Hematopoietic multipotent progenitor cell treated with erythropoietin and hydrocortisone succinate and interleukin-3 and kit ligand, for 15 days (in vitro differentiated cells): ENCODE measurements at regions not wholly inside any gene's neighbourhood (a gene's known extent, or its start where the extent isn't known, plus 50 kb on each side); places are given as distances from the start of the nearest gene placed in this dataset.
"Not testable (repeated sequence)": the region's sequence is repeated elsewhere in the genome, so short reads cannot be mapped to it uniquely, and the experiment has no call there.

Experiments used
- DNase-seq: peaks from one replicate; pipeline ENCODE4 v3.0.0-alpha.2; 2015; ENCODE audit warnings: low spot score

DNA sequence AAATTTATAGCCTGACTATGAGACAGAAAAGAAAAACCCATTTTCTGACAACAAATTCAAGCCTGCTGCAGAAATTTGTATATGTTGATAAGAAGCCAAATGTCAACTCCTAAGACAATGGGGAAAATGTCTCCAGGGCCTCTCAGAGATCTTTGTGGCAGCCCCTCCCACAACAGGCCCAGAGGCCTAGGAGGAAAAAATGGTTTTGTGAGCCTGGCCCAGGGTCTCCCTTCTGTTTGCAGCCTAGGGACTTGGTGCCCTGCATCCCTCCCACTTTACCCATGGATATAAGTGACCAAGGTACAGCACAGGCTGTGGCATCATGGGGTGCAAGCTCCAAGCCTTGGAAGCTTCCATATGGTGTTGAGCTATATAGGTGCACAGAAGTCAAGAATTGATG lies 740.2 kb downstream of the SEMA5A start:
- no peak for DNase-seq

DNA sequence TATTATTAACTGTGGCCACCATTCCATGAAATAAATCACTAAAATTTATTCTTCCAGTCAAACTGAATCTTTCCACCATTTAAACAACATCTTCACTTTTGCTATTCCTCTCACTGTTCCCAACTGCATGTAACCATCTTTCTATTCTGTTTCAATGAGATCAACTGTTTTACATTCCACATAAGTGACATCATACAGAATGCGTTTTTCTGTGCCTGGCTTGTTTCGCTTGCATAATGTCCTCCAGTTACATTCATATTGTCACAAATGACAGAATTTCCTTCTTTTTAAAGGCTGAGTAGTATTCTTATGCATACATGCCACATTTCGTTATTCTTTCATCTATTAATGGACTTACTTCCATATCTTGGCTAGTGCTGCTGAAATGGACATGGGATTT lies 738.2 kb downstream of the SEMA5A start:
- DNase-seq, result no peak

DNA sequence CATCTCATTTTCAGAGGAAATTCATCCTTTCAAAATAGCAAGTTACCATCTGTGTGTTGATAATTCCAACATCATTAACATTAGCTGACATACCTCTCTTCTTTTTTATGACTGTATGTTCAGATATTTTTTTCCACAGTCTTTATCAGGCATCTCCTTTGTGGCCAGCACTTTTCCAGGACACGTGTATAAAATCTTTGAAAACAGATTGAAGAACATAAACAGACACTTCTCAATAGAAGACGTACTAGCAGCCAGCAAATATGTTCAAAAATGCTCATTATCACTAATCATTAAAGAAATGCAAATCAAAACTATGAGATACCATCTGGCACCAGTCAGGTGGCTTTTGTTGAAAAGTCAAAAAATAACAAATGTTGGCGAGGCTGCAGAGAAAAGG lies 734.3 kb downstream of the SEMA5A start:
- DNase-seq, result no peak

DNA sequence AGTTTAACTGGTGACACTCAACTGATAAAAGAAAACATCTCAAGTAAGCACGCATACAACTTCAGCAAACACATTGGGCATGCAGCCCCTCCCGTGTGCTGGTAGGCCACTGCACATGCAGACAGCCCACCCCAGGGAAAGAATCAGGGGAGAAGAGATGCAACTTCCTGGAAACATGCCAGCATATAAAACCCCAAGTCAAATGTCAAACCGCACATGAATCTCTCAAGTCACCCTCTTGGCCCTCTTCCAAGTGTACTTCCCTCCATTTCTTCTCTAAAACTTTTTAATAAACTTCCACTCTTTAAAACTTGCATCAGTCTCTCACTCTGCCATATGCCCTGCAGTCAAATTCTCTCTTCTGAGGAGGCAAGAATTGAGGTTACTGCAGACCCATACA lies 732.7 kb downstream of the SEMA5A start:
- no peak for DNase-seq

DNA sequence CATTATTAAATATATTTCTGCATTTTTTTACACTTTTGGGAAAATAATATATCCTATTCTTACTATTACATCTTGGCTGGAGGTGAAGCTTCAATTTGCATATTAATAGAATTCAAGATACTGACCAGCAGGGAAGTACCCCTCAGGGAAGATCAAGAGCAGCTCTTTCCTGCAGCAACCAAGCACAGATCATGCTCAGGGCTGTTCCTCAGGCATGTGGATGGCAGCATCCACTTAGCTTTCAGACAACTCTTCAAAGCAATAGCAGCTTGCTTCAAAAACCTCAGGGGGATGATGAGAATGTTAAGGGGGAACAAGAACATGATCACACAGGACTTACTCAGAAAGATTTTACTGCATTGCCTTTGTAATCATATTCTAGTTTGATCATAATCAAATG lies 731.8 kb downstream of the SEMA5A start:
- no peak for DNase-seq

DNA sequence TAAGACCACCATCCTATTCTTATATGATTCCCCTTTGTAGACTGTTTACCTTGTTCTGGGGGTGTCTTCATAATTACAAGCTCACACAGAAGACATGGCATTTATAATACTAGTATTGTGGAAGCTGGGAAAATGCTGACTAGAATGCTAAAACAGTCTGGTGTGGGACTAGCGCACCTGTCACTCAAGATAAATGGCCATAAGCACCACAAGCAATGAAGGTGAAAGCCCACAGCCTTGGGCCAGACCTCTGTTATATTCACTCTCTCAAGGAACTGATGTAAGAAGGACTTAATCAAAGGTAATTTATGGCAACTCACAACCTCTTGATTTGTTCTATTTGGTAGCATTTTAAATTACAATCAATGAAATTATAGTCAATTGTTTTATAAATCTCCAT lies 721.5 kb downstream of the SEMA5A start:
- no peak for DNase-seq

DNA sequence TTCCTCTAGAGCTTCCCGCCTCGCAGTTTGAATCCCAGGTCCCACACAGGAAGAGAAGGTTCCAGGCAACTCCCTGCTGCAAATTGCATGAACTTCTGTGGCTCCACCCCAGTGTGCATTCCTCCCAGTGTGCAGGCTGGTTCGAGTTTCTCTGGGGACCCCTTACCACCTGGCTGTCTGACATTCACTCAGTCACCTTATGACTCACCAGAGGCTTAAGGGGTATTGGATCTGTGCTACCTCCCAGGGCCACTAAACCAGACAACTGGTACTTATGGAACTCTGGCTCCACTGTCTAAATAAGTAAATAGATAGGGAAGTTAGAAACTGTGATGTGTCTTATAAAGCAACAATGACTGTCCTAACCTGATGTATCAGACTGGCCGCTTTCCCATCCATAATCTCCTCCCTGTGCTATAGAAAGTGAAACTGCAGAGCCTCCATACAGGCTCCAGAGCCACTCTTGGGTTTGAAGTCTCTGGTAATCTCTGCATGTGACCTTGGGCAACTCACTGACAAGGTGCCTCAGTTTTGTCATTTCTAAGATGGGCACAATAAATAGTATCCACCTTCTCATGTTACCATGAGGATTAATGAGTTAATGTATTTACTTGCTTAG lies 720.6 kb downstream of the SEMA5A start:
- no peak for DNase-seq

DNA sequence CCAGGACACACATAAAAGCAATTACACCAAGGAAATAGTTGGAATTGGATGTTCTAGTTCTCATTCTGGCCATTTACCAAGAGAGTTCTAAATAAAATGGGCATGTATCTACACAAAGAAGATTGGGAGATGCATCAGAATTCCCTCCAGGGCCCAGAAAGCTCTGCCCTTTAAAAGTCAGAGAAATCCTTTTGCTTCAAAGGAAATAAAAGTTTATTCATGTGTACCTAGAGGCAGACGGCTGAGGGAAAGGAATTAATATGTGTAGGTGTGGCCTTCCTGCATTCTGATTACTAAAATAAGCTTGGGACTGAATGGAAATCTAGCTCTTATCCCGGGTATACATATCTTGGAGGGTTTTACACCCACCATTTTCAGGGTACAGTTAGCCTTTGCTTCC lies 719.4 kb downstream of the SEMA5A start:
- no peak for DNase-seq

DNA sequence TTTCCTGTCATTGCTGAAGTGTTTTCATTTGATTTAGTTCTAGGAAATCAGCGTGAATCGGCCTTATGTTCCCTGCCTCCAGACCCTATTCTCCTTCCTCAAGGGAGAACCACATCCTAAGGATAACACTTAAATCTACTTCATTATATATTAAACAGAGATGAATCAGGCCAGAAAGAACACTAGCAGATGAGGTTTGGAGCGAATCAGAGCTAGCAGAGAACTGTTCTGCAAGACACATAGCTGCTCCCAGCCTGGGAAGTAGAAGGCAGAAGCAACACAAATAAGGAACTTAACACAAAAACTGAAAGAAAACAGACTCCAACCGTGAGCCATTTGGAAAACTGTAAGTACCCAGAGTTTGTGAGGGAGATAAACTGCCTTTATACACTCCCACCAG lies 718.2 kb downstream of the SEMA5A start:
- no peak for DNase-seq

DNA sequence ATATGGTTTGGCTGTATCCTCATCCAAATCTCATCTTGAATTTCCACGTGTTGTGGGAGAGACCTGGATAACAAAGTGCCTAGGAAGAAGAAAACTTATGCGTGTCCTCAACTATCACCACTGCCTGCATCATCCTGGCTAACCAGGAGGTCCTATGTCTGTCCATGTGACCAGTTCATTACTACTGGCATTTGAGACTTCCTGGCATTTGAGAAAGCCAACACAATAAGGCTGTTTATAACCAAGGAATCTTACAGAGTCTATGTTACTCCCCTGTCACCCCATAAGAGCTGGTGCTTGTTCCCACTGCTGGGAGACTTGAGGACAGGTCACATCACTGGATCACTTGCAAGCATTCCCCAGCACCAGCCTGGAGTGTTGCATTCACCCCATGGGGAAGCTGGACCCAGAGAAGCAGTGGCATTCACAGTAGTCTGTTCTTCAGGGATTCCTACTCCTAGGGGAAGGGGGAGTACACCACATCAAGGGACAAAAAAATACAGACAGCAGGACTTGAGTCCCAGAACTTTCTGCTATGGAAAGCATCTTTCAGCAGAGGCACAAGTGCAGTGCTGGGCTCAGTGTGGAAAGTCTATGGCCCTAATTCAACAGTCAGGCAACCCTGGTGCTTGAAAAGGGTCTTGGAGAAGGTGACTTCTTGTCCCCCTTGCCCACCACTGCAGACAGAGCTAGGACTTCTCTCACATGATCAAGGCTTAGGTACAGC lies 717.1 kb downstream of the SEMA5A start:
- DNase-seq, result no peak

DNA sequence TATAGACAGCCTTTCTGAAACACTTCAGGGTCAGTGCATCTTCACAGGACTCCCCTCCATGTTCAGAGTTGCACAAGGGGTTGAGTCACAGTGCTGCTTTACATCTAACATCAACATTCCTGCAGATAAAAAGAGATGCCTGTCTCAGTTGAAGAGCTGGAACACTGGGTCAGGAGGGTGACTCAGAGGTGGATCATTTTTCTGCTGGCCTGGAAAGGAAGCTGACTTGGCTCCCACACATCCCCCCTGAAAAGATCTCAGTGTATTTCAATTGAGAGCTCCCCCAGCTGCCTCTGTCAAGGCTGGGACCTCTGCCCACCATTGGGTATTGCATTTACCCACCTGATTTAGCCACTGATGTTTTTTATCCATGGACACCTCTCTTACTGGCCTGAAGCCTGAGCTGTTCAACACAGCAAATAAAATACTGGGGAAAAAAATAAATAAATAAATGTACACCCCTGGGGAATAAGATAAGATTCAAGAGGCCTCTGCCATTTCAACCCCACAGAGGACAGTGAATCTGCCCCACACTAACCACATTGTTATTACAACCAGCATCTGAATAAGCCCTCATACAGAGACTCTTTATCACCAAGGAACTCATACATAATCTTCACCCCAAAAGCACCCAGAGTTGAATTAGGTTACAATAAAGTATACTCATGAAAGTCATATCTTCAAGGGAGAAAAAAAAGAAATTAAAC lies 716.4 kb downstream of the SEMA5A start:
- DNase-seq, result no peak

DNA sequence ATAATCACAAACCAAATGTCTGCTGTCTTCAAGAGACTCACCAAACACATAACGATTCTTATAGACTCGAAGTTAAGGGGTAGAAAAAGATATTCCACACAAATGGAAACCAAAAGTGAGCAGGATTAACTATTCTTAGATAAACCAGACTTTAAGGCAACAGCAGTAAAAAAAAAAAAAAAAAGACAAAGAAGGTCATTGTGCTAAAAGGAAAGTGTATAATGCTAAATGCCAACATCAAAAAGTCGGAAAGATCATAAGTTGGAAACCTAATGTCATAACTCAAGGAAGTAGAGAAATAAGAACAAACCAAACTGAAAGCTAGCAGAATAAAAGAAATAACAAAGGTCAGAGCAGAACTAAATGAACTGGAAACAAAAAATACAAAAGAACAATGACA lies 714.6 kb downstream of the SEMA5A start:
- no peak for DNase-seq

DNA sequence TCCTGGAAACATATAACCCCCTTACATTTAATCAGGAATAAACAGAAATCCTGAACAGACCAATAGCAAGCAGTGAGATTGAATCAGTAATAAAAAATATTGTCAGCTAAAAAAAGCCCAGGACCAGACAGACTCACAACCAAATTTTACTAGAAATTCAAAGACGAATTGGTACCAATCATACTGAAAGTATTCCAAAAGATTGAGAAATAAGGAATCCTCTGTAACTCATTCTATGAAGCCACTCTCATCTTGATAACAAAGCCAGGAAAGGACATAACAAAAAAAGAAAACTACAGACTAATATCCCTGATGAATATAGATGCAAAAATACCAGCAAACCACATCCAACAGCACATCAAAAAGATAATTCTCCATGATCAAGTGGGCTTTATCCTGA lies 714.0 kb downstream of the SEMA5A start:
- DNase-seq, result no peak

DNA sequence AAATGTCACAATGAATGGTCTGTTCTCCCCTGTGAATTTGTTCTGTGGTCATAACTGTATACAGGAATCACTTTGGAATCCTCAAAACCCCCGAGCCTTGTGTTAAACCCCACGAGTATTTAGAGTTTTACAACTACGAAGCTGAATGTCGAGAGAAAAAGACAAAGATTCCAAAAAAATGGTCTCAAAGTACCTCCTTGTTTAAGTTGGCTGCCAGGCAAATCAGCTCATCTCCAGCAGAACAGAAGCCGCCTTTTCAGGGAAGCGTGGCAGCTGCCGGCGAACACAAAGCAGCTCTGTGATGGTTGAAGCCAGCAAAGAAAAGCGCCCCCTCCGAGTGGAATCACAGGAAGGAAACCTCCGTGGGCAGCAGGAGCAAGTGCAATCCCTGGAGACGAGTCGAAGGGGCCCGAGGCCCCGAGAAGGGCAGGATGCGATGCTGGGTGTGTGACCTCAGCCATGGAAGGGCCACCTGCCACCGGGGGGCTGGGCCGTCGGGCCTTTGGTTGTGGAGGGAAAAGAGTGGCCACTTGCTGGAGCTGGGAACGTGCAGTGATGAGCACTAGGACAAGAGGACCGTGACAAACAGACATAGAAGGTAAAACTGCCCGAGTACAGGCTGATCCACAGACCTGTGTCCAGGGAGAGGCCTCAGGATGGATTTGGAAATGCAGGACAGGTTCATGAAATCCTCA lies 706.4 kb downstream of the SEMA5A start:
- DNase-seq, result no peak

DNA sequence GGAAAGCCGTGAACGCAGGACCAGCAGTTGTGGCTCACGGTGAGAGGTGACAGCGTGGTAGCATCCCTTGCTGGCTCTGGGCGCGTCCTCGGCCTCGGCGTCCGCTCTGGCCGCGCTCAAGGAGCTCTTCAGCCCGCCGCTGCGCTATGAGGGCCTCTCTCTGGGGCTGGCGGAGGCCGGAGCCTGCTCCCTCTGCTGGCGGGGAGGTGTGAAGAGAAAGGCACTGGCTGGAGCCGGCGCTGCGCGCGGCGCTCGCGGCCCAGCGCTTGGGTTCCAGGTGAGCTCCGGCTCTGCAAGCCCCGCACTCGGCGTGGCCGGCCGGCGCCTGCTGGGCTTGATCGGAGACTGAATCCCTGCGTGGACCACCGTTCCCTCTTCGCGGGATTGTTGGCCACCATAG lies 705.6 kb downstream of the SEMA5A start:
- DNase-seq, result no peak

DNA sequence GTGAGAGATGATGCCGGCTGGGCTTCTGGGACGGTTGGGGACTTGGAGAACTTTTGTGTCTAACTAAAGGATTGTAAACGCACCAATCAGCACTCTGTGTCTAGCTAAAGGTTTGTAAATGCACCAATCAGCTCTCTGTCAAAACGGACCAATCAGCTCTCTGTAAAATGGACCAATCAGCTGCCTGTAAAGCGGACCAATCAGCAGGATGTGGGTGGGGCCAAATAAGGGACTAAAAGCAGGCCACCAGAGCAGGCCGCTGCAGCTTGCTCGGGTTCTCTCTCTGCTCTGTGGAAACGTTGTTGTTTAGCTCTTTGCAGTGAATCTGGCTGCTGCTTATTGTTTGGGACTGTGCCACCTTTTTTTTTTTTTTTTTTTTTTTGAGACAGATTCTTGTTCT lies 705.1 kb downstream of the SEMA5A start:
- DNase-seq, result not testable (repeated sequence)

DNA sequence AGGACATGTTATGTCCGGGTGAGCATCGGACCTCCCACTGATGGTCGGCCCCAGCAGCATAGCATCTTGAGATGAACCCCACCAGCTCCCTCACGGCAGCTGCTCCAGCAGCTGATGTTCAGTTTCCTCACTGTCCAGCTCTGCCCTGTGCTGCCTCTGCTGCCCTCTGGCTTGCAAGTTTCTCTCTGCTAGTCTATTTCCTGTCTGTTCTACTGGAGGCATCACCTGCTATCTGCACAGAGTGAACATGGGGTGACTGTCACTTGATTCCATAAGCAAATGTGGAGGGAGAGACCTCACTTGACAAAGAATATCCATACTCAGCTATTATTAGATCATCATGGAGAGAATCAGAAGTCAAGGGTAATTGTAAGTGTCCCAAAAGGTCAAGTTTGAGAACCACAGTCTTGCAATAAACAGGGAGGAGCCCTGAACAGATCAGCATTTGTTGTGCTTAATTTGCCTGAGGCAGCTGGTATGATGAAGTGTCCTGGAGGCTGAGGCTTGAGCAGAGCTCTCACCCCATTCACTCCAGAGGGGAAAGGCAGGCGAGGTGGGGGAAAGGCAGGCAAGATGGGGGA lies 702.8 kb downstream of the SEMA5A start:
- no peak for DNase-seq

DNA sequence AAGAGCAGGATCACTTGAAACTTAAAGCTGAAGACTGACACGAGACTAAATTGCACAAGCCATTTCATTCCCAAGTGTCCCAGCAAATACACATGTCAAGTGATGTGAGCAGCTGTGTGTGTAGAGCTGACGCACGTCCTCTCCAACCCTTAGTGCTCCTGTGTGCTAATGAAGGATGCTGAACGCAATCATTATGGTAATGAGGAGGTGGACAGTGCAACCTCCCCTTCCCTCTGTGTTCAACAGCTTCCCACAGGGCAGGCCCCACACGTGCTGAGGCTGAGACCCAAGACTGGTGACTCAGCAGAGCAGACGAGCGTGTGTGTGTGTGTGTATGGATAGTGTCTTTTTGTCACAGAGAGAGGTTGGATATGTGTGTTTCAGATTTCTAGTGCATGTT lies 702.1 kb downstream of the SEMA5A start:
- DNase-seq, result no peak

DNA sequence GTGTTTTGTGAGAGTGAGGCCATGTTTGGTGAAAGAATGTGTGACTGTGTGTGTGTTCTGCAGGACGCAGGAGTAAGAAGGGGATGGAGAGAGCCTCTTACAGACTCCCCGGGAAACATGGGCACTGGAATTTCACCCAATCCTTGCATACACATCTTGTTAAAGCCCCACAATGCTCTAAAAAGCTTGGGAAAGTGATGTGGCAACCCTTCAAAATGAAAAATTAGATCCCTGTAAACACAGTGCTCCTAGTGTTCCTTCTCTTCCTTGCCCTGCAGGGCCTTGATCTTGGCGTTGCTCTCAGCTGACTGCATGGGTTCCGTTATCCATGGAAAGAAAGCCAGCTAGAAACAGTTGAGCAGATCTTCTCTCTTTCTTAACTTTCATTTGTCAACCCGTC lies 701.7 kb downstream of the SEMA5A start:
- DNase-seq, result no peak

DNA sequence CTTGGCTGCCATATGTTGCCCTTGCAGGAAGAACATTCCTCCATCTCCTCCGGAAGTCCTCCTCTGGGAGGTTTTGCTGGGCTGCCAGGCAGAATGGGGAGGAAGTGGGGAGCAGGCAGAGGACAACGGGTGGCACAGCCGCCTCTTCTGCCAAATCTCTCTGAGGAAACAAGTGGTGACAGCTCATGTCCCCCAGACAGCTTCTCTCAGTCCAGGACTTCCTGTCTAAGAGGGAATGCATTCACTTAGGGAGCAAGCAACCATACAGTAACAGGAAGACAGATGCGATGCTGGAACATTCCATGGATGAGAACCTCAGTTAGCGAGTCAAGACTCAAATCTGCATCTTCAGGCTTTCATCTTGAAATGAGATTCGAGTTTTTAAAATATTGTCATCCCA lies 701.0 kb downstream of the SEMA5A start:
- no peak for DNase-seq

DNA sequence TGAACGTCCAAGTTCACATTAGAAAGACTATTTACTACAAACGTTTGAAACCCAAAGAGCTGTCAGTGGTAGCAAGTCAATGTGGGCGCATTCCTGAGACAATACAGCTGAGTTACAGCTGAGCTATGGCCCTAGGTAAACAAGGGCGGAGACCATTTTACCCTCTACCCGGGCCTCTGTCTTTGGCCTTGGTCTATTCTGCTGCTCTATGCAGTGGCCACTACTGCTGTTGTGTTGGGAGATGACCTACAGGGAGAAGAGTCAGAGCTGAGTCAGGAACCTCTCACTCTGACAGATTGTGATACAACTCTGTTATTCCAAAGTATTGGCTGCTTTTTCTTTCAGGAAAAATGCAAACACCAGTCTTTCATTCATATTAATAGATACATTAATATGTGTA lies 700.6 kb downstream of the SEMA5A start:
- no peak for DNase-seq

DNA sequence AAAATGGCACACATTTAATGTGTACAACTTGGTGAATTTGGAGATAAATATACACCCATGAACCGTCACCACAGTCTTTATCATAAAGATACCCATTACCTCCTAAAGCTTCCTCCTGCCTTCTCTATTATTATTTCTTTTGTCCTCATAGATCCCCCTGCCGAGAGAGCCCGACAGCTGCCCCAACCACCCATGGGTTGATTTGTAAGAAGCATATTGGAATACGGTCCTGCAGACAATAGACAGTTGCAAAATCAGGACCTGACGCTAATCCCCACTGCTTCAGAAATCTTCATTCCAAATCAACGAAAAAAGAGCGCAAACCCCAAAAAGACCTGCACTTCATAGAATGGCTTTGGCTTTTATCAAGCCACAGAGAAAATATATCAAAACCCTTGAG lies 697.5 kb downstream of the SEMA5A start:
- no peak for DNase-seq
